ENCODE measurements at regions not wholly inside any gene's neighbourhood (a gene's known extent, or its start where the extent isn't known, plus 50 kb on each side); places are given as distances from the start of the nearest gene placed in this dataset.
"Not testable (repeated sequence)": the region's sequence is repeated elsewhere in the genome, so short reads cannot be mapped to it uniquely, and the experiment has no call there.

- DNase-seq: no peak
Measured at GRCh38 chr5:152177626-152178349, 227.3 kb downstream of the NMUR2 start.

GRCh38 chr5:152171888-152172287 is 233.2 kb downstream of the NMUR2 start:
- no peak for DNase-seq

DNA sequence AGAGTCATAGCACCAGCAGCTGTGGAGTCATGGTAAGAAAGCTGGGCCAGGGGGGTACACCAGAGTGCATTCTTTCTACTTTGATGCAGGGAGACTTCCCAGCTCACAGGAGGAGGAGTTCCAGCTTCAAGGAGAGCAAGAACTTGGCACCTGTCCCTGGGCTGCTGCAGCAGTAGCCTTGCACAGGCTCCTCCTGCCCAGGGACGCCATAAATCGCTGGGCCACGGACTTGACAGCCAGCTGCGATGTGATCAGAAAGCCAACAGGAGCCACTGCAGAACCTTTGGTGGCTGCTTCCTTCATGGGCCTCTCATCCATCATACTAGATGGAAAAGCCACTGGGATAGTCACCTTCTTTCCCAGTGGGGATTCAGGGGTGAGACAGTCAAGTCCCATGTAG is 234.7 kb downstream of the NMUR2 start:
- DNase-seq: no peak

DNA sequence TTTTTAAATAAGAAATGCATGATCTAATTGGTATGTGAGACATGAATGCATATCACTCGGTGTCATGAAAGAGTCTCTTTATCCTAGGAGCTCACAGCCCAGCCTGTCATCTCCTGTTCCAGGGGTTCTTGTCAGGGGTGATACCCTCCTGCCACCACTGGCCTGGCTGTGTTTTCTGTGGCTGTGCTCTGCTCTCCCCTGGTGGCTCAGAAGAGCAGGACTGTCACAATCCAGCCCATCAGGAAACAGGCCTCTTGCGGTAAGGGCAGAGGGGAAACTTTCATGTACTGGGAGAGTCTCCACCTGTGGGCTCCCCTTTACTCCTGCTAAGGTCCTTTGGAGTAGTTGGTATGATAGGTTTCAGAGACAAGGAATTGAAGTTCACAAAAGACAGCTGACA is 240.2 kb upstream of the GLRA1 start:
- DNase-seq: no peak

- DNase-seq: not testable (repeated sequence)
Measured at GRCh38 chr5:152159894-152160293, 235.2 kb upstream of the GLRA1 start.

DNA sequence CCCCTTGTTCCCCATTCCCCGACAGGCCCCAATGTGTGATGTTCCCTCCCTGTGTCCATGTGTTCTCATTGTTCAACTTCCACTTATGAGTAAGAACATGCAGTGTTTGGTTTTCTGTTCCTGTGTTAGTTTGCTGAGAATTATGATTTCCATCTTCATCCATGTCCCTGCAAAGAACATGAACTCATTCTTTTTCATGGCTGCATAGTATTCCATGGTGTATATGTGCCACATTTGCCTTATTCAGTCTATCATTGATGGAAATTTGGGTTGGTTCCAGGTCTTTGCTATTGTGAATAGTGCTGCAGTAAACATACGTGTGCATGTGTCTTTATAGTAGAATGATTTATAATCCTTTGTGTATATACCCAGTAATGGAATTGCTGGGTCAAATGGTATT is 229.8 kb upstream of the GLRA1 start:
- not testable (repeated sequence) for DNase-seq

DNA sequence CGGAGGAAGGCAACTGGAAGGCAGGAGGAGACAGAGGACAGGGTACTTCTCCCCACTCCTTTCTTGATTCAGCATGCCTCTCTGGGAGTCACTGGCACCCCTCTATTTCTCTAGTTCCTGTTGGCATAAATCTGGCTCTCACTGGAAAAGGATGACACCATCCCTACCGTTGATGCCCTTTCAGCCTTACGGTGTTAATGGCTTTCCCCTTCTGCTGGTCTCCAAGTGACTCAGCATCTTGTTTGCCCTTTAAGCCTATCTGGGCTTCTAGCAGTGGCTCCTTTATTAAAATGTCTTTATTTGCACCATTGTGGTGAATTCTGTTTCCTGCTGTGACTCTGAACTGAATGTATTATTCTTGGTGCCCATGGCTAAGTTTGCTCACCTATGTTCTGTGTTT is 227.3 kb upstream of the GLRA1 start:
- no peak for DNase-seq

DNA sequence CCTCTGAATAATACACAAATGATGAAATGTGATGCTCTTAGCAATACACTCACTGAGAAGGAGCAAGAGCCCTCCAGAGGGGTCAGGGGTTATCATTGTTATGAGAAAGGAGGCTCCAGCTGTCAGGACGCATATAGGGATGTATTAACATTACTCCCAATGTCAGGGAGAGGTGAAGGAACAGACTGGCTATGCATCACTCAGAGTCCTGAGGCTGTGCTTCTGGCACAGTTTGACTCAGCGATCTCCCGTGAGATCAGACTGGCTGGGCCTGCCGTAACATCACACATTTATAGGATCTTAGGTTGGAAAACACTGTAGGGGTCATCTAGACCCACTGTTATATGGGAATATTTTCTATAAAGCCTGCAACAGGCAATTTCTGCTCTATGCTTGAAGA is 226.5 kb upstream of the GLRA1 start:
- no peak for DNase-seq

DNA sequence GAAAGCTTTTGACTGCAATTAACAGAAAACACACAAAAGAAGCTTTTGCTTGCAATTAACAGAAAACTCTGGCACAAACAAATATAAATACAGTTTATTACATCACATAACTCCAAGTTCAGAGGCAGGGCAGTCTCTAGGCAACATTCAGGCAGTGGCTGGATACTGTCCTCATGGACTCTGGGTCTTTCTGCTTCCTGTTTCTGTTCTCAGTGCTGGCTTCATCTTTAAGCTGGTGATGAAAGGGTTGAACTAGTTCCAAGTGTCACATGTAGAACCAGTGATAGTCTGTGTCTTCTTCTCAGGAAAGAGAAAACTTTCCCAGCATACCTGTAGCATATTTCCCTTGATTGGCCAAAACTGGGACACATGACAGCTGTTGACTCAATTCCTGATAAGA is 222.6 kb upstream of the GLRA1 start:
- DNase-seq: no peak

DNA sequence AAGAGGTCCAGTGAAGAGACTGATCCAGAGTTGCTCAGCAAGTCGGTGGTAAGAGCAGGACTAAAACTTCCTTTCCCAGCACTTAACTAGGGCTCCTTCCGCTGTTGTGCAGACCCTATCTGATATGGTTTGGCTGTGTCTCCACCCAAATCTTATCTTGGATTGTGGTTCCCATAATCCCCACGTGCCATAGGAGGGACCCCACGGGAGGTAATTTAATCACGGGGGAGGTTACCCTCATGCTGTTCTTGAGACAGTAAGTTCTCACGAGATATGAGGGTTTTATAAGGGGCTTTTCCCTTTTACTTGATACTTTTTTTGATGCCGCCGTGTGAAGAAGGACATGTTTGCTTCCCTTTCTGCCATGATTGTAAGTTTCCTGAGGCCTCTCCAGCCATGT is 221.9 kb upstream of the GLRA1 start:
- DNase-seq: no peak

DNA sequence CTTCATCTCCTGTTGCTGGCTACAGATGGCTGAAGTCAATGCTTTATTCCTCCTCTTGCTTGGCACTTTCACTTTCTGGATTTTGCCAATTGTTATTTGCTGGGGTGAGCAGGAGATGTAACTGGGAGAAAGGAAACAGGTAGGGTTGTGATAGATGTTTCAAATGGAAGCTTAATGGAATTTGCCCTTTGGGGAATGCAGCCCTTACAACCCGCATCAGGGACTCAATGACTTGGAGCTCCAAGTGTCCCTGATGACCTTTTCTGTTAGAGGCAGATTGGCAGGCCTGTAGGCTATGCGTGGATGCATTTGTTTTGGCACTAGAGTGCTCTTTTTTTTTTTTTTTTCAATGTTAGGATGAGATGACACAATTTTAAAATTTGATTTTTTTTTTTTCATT is 219.9 kb upstream of the GLRA1 start:
- no peak for DNase-seq

GRCh38 chr5:152144030-152144429 is 219.4 kb upstream of the GLRA1 start:
- no peak for DNase-seq

GRCh38 chr5:152142840-152143469 is 218.3 kb upstream of the GLRA1 start:
- peak; percentile 11 to 67 for DNase-seq

DNA sequence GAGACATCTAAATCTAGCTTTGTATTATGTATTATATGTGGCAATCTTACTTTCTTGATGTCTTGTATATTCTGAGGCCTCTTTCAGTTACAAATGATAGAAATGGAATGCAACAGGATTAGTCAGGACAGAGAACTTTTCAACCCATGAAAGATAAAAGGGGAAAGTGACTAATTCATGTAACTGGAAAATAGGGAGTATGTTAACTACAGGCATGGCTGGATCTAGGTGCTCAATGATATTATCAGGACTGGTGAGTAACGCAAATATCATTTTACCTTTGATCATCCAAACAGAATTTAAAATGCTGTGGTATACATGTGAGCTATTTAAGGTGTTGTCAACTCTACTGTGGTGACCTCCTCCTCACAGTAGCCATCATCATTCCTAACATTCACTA is 215.7 kb upstream of the GLRA1 start:
- no peak for DNase-seq

DNA sequence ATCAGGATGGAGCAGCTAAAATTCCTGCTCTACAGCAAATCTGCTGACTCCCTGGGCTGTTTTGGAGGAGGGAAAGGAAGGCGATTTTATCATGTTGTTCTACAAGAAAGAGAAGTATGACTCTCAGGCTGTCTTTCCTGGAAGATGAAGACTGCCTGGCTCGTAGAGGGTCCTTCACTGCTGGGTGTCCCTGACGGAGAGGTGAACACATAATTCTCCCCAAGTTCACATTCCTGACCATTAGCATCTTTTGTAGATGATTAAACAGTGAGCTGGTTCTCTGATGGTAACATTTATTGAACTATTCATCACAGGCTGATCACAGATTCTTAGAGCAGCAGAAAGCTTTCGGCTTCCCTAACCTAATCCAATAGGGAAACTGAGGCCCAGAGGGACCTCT is 212.4 kb upstream of the GLRA1 start:
- no peak for DNase-seq

GRCh38 chr5:152136321-152136720 is 211.7 kb upstream of the GLRA1 start:
- no peak for DNase-seq

DNA sequence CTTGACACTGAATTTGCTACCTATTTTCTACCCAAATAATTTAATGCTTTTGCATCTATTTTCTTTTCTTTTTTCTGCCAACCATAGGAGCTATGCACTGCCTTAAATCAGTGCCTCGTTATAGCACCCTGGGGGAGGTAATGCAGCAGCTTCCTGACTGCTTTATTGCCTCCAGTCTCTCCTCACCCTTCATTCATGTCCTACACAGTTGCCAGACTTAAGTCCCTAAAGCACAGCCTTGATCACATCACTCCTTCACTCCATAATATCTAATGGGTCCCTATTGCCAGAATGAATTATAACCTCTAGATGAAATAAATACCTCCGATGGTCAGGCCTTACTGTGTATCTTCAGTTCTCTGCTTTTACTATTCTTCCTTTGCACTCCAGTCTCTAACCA is 211.2 kb upstream of the GLRA1 start:
- no peak for DNase-seq

DNA sequence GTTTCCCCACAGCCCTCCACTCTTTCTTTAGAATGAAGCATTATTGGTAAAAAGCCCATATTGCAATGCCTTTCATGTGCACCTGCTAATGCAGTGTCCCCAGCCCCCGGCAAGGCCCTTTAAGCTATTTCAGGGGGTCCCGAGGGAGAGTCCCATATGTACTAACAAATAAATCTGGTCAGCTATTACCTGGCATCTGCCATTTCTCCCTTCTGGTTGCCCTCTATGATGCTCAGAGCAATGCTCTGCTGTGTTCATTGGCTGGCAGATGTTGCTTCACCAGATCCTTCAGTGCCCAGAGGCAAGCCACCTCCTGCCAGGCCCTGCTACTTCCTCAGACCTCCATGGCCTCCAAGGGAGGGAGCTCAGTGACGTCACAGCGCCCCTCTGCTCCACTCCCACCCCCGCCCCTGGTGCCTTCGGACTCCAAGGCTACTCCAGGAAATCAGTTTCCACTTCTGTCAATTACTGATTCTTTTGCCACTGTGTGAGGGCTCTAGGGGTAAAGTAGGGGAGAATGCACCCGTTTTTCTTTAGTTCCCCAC is 201.1 kb upstream of the GLRA1 start:
- no peak for DNase-seq

GRCh38 chr5:152124409-152125041 is 199.9 kb upstream of the GLRA1 start:
- no peak for DNase-seq

GRCh38 chr5:152118676-152119470 is 194.2 kb upstream of the GLRA1 start:
- DNase-seq: no peak

- DNase-seq: no peak
Measured at GRCh38 chr5:152116934-152117333, 192.3 kb upstream of the GLRA1 start.

DNA sequence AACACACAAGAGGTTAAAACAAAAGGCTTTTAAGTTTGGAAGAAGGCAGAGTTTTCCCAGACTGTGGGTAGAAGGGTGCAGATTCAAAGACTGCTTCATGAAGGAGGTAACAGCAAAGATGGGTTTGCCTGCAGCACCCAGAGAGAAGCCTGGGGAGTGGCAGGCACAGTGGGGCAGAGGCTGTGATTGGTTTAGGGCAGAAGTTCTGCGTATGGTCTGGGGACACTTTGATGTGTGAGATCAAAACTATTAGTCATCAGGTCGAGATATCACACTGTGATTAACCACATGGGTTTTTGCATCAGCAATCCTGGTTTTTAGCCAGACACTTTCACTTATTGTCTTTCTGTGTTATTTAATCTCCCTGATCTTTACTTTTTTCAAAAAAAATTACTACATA is 188.8 kb upstream of the GLRA1 start:
- no peak for DNase-seq

DNA sequence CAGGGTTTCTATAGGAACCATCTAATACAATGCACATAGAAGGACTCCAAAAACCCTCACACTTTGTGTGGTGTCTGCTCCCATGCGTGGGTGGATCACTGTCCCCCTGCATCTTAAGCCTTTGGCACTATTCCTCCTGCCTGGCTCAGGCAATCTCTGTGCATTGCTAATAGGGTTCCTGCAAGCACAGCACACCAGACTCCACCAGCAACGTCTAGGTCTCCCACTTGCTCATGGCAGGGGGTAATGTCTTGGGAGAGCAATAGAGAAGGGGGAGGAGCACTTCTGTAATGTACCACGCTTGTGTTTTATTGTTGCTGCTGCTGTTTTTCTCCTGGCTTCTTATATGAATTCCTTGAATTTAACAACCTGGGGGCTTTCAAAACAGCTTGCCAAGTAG is 182.6 kb upstream of the GLRA1 start:
- DNase-seq: no peak

All from inflammatory macrophage treated with lipopolysaccharide for 1 hour (primary cell).